Activated T-cell treated with anti-CD3 and anti-CD28 coated beads, Interleukin-2, amount 50 U/mL, for 1 hour (primary cell): ENCODE measurements at regions not wholly inside any gene's neighbourhood (a gene's known extent, or its start where the extent isn't known, plus 50 kb on each side); places are given as distances from the start of the nearest gene placed in this dataset.

Experiments
- DNase-seq: peaks from one replicate; pipeline ENCODE4 v3.0.0-alpha.2; 2020

- DNase-seq = no peak
These were observed 97.6 kb upstream of the PARD3B start for GRCh38 chr2:204447722-204448121.

GRCh38 chr2:204449977-204450376, 95.3 kb upstream of the PARD3B start:
- DNase-seq = no peak

DNA sequence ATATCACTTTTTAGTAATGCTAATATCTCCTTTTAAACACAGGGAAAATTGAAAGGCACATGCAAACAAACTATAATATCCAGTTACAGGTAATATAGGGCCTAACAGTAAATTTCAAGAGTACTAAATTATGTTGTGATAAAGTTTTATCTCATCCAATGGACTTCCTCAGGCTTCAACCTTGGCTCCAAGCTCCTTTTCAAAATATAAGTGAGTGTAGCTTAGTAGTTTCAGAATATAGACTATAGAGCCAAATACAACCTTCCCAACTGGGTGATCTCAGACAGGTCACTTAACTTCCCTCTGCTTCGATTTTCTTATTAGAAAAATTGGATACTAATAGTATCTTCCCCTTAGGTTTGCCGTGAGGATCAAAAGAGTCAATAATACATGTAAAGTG, 93.5 kb upstream of the PARD3B start:
- no peak for DNase-seq

DNA sequence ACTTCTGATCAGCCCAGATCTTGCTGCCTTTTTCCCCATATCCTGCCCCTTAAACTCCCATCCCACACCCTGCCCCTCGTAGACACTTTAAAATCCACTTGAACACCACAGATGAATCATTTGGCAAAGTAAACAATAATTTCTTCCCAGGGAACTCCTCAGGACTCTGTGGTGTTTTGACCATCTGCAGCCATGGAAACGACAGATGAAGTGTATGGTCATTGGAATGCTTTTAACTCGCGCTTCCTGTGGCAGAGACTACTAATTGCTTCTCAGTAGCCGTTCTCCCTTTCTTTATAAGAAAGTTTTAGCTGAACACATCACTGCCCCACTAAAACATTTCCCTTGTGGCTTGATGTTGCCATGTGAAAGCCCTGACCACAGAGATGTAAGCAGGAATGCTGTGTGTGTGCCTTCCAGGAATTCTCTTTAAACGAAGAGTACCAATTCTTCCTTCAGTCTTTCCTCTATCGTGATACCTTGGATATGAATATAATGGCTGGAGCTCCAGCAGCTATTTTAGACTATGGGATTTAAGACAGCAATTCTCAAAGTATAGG, 92.7 kb upstream of the PARD3B start:
- no peak for DNase-seq

DNA sequence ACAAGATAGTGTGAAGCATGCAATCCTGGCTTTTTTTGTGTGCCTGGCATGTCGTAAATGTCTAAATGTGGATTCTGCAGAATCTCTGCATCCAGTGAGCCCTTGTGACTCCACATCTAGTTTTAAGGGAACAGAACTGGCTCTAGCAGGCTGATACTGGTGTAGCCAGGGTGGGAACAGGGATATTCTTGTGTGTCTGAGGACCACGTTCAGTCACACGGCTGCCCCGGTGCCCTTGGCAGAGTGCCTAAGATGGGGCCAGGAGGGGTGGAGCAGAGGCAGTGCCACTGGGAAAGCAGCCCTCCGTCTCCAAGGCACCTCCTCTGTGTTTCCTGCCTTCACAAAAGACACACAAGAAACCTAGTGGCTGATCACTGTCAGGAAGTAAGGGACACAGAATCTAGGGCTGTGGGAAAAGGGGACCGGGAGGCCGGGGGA, 91.5 kb upstream of the PARD3B start:
- DNase-seq = no peak

GRCh38 chr2:204454672-204455380, 90.4 kb upstream of the PARD3B start:
- no peak for DNase-seq

GRCh38 chr2:204468746-204469429, 76.4 kb upstream of the PARD3B start:
- DNase-seq = no peak

DNA sequence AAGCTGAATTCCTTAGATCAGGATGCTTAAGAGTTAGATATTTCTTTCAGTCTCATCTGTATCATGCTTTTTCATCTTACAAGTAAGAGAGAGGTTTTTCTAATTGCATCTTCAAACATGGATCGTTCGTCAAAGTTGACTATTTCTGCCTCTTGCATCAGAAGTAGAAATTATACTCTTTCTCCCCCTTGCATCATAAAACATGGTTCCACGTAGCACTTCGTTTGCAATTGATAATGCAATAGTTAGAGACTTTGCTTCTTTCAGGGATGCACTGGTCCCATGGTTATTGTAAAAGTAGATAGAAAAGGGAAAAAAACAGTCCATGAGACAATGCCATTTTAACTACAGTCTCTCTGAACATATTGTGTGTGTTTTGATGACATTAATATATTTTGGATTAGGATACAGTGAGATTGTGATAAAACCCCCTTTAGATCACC, 75.1 kb upstream of the PARD3B start:
- DNase-seq = no peak

DNA sequence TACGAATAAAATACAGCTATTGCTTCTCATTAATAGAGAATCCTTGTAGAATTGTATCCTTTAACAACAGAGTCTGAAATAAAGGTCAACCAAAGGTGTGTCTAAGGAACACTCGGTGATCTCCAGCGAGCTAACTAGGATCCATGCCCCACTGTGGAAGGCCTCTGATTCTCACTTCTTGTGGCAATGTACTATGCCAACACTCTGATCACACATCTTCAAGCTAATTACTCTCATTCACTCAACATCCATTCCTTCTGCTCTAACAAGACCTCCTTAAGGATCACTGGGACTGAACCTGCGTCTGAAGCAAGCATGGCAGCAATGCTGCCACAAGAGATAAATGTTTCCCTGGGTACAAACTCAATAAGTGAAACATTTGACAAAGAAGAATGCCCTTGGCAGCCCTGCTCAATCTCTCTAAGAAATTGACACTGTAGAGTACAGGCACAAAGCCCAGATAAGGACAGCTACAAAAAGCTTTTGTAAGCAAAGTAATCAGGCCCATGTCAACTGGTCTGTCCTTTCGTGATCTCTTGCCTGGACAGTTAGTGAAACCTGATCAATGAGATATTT, 74.6 kb upstream of the PARD3B start:
- no peak for DNase-seq

- no peak for DNase-seq
These were observed 72.9 kb upstream of the PARD3B start for GRCh38 chr2:204472375-204472774.

GRCh38 chr2:204473224-204473623, 72.1 kb upstream of the PARD3B start:
- DNase-seq = no peak

DNA sequence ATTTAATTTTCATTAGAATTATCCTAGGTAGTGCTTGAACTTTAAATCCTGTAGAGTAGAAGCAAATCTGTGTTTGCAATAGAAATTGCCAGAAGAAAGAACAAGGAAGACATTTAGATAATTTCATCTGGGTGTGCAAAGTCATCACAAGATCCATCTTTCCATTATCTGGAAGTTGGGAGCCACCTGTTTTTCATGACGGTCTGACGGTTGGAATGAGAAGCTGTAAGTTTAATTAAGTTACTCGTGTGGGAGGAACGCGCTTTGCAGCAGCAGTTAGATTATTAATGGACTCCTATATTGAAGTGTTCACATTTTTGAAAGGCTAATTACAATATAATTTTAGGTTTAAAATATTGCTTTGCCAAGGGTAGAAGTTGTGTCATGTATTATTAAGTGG, 69.9 kb upstream of the PARD3B start:
- no peak for DNase-seq

- no peak for DNase-seq
These were observed 67.8 kb upstream of the PARD3B start for GRCh38 chr2:204477358-204477950.

DNA sequence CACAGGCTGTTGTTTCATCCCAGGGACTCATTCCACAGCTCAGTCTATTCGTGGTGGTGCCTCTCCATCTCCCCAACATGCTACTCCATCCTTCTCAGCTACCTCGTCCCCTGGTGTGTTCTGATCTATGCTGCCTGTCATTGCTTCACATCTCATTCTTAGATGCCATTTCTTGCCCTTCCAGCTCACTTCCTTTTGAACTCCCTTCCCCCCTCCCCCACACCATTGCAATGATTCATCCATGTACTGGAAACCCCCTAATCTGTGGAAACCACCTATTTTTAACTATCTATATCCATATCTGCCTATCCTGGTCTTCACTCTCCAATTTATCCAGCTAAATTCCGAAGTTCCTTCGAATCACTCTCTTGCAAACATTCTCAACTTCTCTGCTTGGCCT, 65.7 kb upstream of the PARD3B start:
- DNase-seq = no peak

DNA sequence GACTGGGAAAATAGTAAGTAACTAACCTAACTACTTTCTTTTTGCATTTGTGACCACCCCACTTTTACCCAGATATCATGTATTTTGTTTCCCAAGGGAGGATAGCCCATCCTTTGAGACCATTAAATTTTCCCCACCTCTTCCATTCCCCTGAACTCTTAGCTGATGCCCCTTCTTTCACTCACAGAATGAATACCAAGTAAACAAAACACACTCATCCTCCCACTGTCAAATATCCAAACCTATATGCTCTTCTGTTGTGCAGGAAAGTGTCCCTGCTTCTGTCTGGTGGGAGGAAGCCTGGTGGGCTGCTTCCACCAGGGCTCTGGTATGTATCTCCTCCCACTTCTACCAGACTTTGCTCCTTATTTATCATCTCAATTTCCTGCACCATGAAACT, 64.6 kb upstream of the PARD3B start:
- DNase-seq = no peak

DNA sequence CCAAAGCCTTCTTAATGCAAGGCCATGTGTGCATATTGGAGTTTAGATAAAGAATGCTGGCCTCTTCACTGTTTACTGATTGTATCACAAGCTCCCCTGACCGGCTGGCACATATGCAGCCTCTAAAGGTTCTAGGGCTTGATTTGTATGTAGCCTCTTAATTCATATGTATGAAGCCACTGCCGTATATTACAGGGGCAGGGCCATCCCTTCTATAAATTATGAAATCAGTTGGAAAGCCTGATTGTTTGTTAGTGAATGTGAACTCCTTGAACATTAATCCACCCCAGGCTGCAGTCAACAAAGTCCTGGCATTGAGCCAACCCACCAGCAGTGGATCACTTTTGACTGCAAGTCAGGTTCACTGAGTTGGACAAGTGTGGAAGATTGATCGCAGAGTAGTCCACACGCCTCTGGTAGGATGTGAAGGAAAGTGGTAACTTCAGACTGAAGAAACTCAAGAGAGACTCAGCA, 61.6 kb upstream of the PARD3B start:
- DNase-seq = no peak

- DNase-seq = no peak
These were observed 59.0 kb upstream of the PARD3B start for GRCh38 chr2:204486321-204486720.

GRCh38 chr2:204486805-204487204, 58.5 kb upstream of the PARD3B start:
- DNase-seq = no peak

DNA sequence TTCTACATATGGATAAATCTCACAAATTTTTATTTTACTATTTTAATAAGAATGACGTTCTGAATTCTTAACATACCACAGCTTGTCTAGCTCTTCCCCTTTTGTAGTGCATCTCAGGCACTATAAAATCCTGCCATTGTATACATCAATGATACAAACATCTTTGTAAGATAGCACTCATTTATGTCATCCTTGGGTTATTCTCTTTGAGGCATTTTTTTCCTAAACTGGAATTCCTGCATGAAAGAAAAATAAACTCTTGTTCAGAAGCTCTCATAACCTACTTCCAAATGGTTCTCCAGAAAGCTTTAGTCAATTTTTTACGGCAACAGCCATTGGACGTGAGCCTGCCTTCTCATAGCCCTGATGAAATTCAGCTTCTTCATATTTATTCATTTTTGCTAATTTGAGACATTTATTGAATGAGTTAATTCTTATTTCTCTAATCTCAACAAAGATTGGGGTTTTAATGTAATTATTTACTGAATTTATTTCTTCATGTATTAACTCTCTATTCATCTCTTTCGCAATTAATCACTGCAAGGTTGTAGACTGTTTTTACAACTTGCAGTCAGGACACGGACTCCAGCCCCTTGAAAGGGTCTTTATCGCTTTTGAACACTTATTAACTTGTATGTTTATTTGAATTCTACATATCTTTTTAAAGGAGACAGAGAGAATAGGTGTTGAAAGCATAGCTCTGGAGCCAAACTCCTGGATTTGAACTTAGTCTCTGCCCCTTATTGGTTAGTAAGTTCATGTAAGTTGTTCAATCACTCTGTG, 57.6 kb upstream of the PARD3B start:
- DNase-seq = no peak

GRCh38 chr2:204491528-204491927, 53.7 kb upstream of the PARD3B start:
- no peak for DNase-seq

DNA sequence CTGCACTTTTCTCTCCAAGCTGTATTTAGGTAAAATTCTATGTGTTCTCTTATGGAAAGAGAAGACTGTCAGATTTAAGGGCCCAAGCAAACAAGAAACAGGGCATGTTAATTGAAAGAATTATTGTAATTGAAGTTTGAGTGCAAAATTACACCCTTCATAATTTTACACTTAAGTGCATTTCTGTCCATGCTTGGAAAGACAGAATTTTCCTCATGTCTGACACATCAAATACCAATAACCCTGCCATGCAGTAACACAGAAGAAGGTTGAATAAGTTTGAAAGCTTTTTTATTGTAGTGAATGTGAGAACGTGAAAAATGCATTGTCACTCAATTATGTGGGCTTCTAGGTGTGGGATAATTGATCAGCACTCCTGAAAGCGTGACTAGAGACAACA, 52.9 kb upstream of the PARD3B start:
- DNase-seq = no peak

- DNase-seq = no peak
These were observed 50.6 kb upstream of the PARD3B start for GRCh38 chr2:204494681-204495080.

DNA sequence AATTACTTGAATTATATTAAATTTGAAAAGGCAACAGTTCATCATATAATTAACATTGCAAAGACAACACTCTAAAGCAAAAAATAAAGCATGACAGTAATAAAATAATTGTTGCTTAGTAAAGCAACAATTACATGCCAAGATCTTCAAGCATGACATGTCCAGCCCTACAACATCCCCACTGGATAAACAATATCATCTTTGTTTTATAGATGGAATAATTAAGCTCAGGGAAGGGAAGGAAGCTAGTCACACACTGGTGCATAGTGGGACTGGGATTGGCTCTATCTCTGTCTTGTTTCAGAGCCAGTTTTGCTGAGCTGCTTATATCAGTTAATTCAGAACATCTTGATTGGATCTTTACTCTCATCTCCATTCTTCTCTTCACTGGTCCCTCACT, 49.9 kb upstream of the PARD3B start:
- no peak for DNase-seq
